Activated CD4-positive, alpha-beta T cell treated with anti-CD3 and anti-CD28 coated beads, Interleukin-2, Interleukin-4, amounts not matched to agents 100 ng/mL and 50 ng/mL, durations not matched to agents 16 hours and 8 hours (primary cell): ENCODE measurements at regions not wholly inside any gene's neighbourhood (a gene's known extent, or its start where the extent isn't known, plus 50 kb on each side); places are given as distances from the start of the nearest gene placed in this dataset.

Experiments used
- DNase-seq: peaks from one replicate; pipeline ENCODE4 v3.0.0-alpha.2; 2020; ENCODE audit warnings: low spot score

- no peak for DNase-seq
Observed at GRCh38 chr21:16013570-16013969, 283.8 kb downstream of the USP25 start.

- DNase-seq: no peak
Observed at GRCh38 chr21:16020878-16021277, 291.1 kb downstream of the USP25 start.

GRCh38 chr21:16022116-16022515 lies 292.3 kb downstream of the USP25 start:
- no peak for DNase-seq

GRCh38 chr21:16022921-16023320 lies 293.1 kb downstream of the USP25 start:
- DNase-seq: no peak

GRCh38 chr21:16028142-16028541 lies 298.4 kb downstream of the USP25 start:
- DNase-seq: no peak

- DNase-seq: no peak
Observed at GRCh38 chr21:16028941-16029464, 299.2 kb downstream of the USP25 start.

- DNase-seq: no peak
Observed at GRCh38 chr21:16033193-16033592, 303.4 kb downstream of the USP25 start.

- no peak for DNase-seq
Observed at GRCh38 chr21:16034446-16035190, 304.8 kb downstream of the USP25 start.

- no peak for DNase-seq
Observed at GRCh38 chr21:16037421-16037955, 307.7 kb downstream of the USP25 start.

GRCh38 chr21:16040601-16041000 lies 310.8 kb downstream of the USP25 start:
- DNase-seq: no peak

- DNase-seq: no peak
Observed at GRCh38 chr21:16044676-16045075, 314.9 kb downstream of the USP25 start.

GRCh38 chr21:16046656-16047330 lies 317.0 kb downstream of the USP25 start:
- no peak for DNase-seq

GRCh38 chr21:16047904-16048303 lies 318.1 kb downstream of the USP25 start:
- DNase-seq: no peak

- no peak for DNase-seq
Observed at GRCh38 chr21:16055014-16055413, 325.2 kb downstream of the USP25 start.

- no peak for DNase-seq
Observed at GRCh38 chr21:16058896-16059295, 329.1 kb downstream of the USP25 start.

GRCh38 chr21:16059981-16060380 lies 330.2 kb downstream of the USP25 start:
- no peak for DNase-seq

- DNase-seq: no peak
Observed at GRCh38 chr21:16061194-16061593, 331.4 kb downstream of the USP25 start.

GRCh38 chr21:16069178-16070112 lies 339.7 kb downstream of the USP25 start:
- no peak for DNase-seq

- no peak for DNase-seq
Observed at GRCh38 chr21:16070207-16070651, 340.4 kb downstream of the USP25 start.

GRCh38 chr21:16071092-16071491 lies 341.3 kb downstream of the USP25 start:
- DNase-seq: no peak

GRCh38 chr21:16071761-16072160 lies 342.0 kb downstream of the USP25 start:
- no peak for DNase-seq

- DNase-seq: no peak
Observed at GRCh38 chr21:16072221-16072620, 342.4 kb downstream of the USP25 start.
